ENCODE measurements at regions not wholly inside any gene's neighbourhood (a gene's known extent, or its start where the extent isn't known, plus 50 kb on each side); places are given as distances from the start of the nearest gene placed in this dataset.

GRCh38 chr9:28808042-28808441 is 1234.8 kb upstream of the C9orf72 start:
- ChIA-PET POLR2A (no interaction called here), SMC1A (ENCODE audit: uncharacterized antibody, unreplicated experiment) (no interaction called here), RAD21 (ENCODE audit: unreplicated experiment) (no interaction called here), CTCF (no interaction called here)
- Histone ChIP-seq H3K27ac (ENCODE audit: control insufficient read depth, insufficient read depth) (no peak overlapping the region), H4K20me1 (ENCODE audit: control insufficient read depth, insufficient read depth) (no peaks in the 10 kb centered on the region), H3K9me3 (replicated peaks; ENCODE audit: control insufficient read depth, insufficient read depth, low read length) (no peaks in the 10 kb centered on the region), H2AFZ (ENCODE audit: control insufficient read depth, low read depth, low read length) (no peak overlapping the region), H3K79me2 (ENCODE audit: control insufficient read depth, insufficient read depth, low read length) (no peaks in the 10 kb centered on the region), H3K4me2 (ENCODE audit: control insufficient read depth, insufficient read depth) (no peak overlapping the region), H3K4me1 (ENCODE audit: control insufficient read depth, insufficient read depth, low read length) (no peaks in the 10 kb centered on the region), H3K36me3 (ENCODE audit: control insufficient read depth in 2 of 2, insufficient read depth in 2 of 2, low read length in 1 of 2) (no peaks in the 10 kb centered on the region), H3K4me3 (no peak overlapping the region), H3K9ac (ENCODE audit: control insufficient read depth, insufficient read depth, low read length) (no peak overlapping the region), H3K27me3 (replicated peaks in 1 of 2; ENCODE audit: control insufficient read depth in 2 of 2, insufficient read depth in 2 of 2, low read length in 1 of 2) (no peaks in the 10 kb centered on the region)
- intact Hi-C loops (cut with micrococcal nuclease; ENCODE audit: unreplicated experiment), result no loop called here
- ATAC-seq (no peak), DNase-seq (ENCODE audit: low read depth, low spot score) (no peak), FAIRE-seq (no peak)
- TF ChIP-seq CBX3 (IDR thresholded peaks at IDR 0.05; ENCODE audit: borderline replicate concordance, low read depth) (no peak), SRF (IDR thresholded peaks at IDR 0.05; ENCODE audit: low read depth in 2 of 2, low read length in 2 of 2) (no peak)
- no TSS peak for BruUV-seq (replicated peaks)
- in situ Hi-C loops (cut with MboI), result no loop called here

- H3K4me2 ChIP-seq (ENCODE audit: control insufficient read depth, insufficient read depth), result no peak overlapping the region
- 0% methylated on average over 1 of the region's 1 CpG for WGBS (ENCODE audit: insufficient coverage, insufficient replicate concordance, low lambda C conversion rate, missing lambda C conversion rate)
- no peak for FAIRE-seq
Measured at GRCh38 chr9:28810388-28811075, 1237.3 kb upstream of the C9orf72 start.

More at GRCh38 chr9:28810388-28811075, 1237.3 kb upstream of the C9orf72 start:
- Histone ChIP-seq H3K79me2 (ENCODE audit: control insufficient read depth, insufficient read depth, low read length) (no peaks in the 10 kb centered on the region), H2AFZ (ENCODE audit: control insufficient read depth, low read depth, low read length) (no peak overlapping the region), H3K27ac (ENCODE audit: control insufficient read depth, insufficient read depth) (no peak overlapping the region), H3K4me1 (ENCODE audit: control insufficient read depth, insufficient read depth, low read length) (no peaks in the 10 kb centered on the region), H4K20me1 (ENCODE audit: control insufficient read depth, insufficient read depth) (no peaks in the 10 kb centered on the region), H3K27me3 (replicated peaks in 1 of 2; ENCODE audit: control insufficient read depth in 2 of 2, insufficient read depth in 2 of 2, low read length in 1 of 2) (no peaks in the 10 kb centered on the region), H3K9ac (ENCODE audit: control insufficient read depth, insufficient read depth, low read length) (no peak overlapping the region), H3K4me3 (no peak overlapping the region), H3K36me3 (ENCODE audit: control insufficient read depth in 2 of 2, insufficient read depth in 2 of 2, low read length in 1 of 2) (no peaks in the 10 kb centered on the region), H3K9me3 (replicated peaks; ENCODE audit: control insufficient read depth, insufficient read depth, low read length) (no peaks in the 10 kb centered on the region)
- SMC1A ChIA-PET (ENCODE audit: uncharacterized antibody, unreplicated experiment), result no interaction called here
- POLR2A ChIA-PET, result no interaction called here
- ATAC-seq (no peak), DNase-seq (ENCODE audit: low read depth, low spot score) (no peak)
- intact Hi-C loops (cut with micrococcal nuclease; ENCODE audit: unreplicated experiment), result loop anchor here (2.0 kb wide), 1 partner anchor 18 kb away; no protein-coding TSS in a partner anchor
- CTCF ChIA-PET, result no interaction called here
- TF ChIP-seq SP1 (IDR thresholded peaks at IDR 0.05; ENCODE audit: low read depth, low read length), result no peak
- no peak for TF ChIP-seq BCLAF1 (IDR thresholded peaks at IDR 0.05)
- TF ChIP-seq RUNX3 (IDR thresholded peaks at IDR 0.05; ENCODE audit: low read length), result no peak
- TF ChIP-seq CHD2 (IDR thresholded peaks at IDR 0.05; ENCODE audit: borderline replicate concordance, low read depth, low read length), result no peak
- no peak for TF ChIP-seq BMI1 (IDR thresholded peaks at IDR 0.05; ENCODE audit: borderline replicate concordance)
- in situ Hi-C loops (cut with MboI), result no loop called here
- no TSS peak for BruUV-seq (replicated peaks)
- RAD21 ChIA-PET (ENCODE audit: unreplicated experiment), result no interaction called here
